Peyer's patch (tissue), 4 donors: ENCODE measurements at regions not wholly inside any gene's neighbourhood (a gene's known extent, or its start where the extent isn't known, plus 50 kb on each side); places are given as distances from the start of the nearest gene placed in this dataset.

Experiments
- CTCF ChIP-seq, 6 experiments: fragments of 450-650 bp in 4 of 6; fragments of 200-600 bp in 2 of 6; sonication (generic) in 1 of 6; IDR thresholded peaks; one replicate each; pipeline ENCODE4 v1.5.1; 2017 to 2019; ENCODE audit warnings: antibody characterized with exemption in 6 of 6, mild to moderate bottlenecking in 3 of 6, moderate library complexity in 1 of 6
- POLR2A ChIP-seq, 2 donors: fragments of 450-650 bp; IDR thresholded peaks; one replicate each; pipeline ENCODE4 v1.5.1; 2017; ENCODE audit warnings: antibody characterized with exemption in 2 of 2, mild to moderate bottlenecking in 2 of 2, moderate library complexity in 2 of 2

GRCh38 chr9:81388831-81389230, 300.5 kb downstream of the TLE1 start:
- TF ChIP-seq POLR2A (IDR thresholded peaks at IDR 0.05) (no peak), CTCF (IDR thresholded peaks at IDR 0.05) (no peak)
